Panc1 (cell line): ENCODE measurements at regions not wholly inside any gene's neighbourhood (a gene's known extent, or its start where the extent isn't known, plus 50 kb on each side); places are given as distances from the start of the nearest gene placed in this dataset.
"Not testable (repeated sequence)": the region's sequence is repeated elsewhere in the genome, so short reads cannot be mapped to it uniquely, and the experiment has no call there.

Experiments
- ATAC-seq: fragments of 200-7000 bp; cut with Tn5 transposase; 2 replicates; pipeline ENCODE4 v1.9.1; 2020; ENCODE audit warnings: mild to moderate bottlenecking, moderate library complexity
- BruUV-seq: library from RNA; stranded (reverse); fragments of 400-500 nt; replicated peaks from 2 replicates; lab custom pipeline; 2021; lab: Mats Ljungman, UMichigan
- CTCF ChIA-PET: fragments of 300-600 bp; sonication (Branson Sonifier 250); formaldehyde crosslinking; loops from one replicate; lab custom pipeline; 2022; ENCODE audit warnings: antibody characterized with exemption; lab: Charles Lee
- POLR2A ChIA-PET: fragments of 300-600 bp; sonication (Branson Sonifier 250); formaldehyde crosslinking; loops from one replicate; lab custom pipeline; 2022; ENCODE audit warnings: antibody characterized with exemption; lab: Charles Lee
- DNase-seq: peaks from one replicate; pipeline ENCODE4 v3.0.0-alpha.2; 2010; ENCODE audit warnings: low read depth, low spot score
- H3K27ac ChIP-seq: 2 replicates; pipeline ENCODE4 v1.5.1; 2011; ENCODE audit warnings: mild to moderate bottlenecking, low read length, inconsistent platforms
- H3K27me3 ChIP-seq: fragments of 200-500 bp; sonication (Bioruptor generic); 2 replicates; pipeline ENCODE4 v1.6.0; 2014; ENCODE audit warnings: low read length, inconsistent platforms; ENCODE audit not compliant: control insufficient read depth, insufficient read depth
- H3K36me3 ChIP-seq: fragments of 200-500 bp; sonication (Bioruptor generic); 2 replicates; pipeline ENCODE4 v1.5.1; 2014; ENCODE audit warnings: inconsistent platforms, mild to moderate bottlenecking, low read length, moderate library complexity; ENCODE audit not compliant: control insufficient read depth, insufficient read depth
- H3K4me1 ChIP-seq: 2 replicates; pipeline ENCODE4 v1.5.1; 2011; ENCODE audit warnings: inconsistent platforms, mild to moderate bottlenecking, low read length, moderate library complexity; ENCODE audit not compliant: control insufficient read depth, insufficient read depth
- H3K4me3 ChIP-seq, 2 experiments: 2 replicates each; pipeline ENCODE4 v1.5.1; 2011 to 2012; ENCODE audit warnings: low read depth in 2 of 2, low read length in 2 of 2, mild to moderate bottlenecking in 2 of 2, inconsistent platforms in 1 of 2, moderate library complexity in 1 of 2
- H3K9me3 ChIP-seq: fragments of 200-500 bp; sonication (Bioruptor generic); 2 replicates; pipeline ENCODE4 v1.5.1; 2014; ENCODE audit warnings: low read depth, mild to moderate bottlenecking, inconsistent platforms, low read length, moderate library complexity; ENCODE audit not compliant: control insufficient read depth, insufficient read depth
- POLR2AphosphoS5 ChIP-seq: IDR thresholded peaks from 2 replicates; pipeline ENCODE4 v1.6.1; 2012; ENCODE audit warnings: mild to moderate bottlenecking, low read depth, low read length, moderate library complexity
- REST ChIP-seq, 2 experiments: IDR thresholded peaks; 2 replicates each; pipeline ENCODE4 v1.6.1; 2011 to 2012; ENCODE audit warnings: low read depth in 2 of 2, control low read depth in 1 of 2, low read length in 1 of 2, mild to moderate bottlenecking in 1 of 2, moderate library complexity in 1 of 2; ENCODE audit not compliant: insufficient read depth in 1 of 2
- SIN3A ChIP-seq: IDR thresholded peaks from 2 replicates; pipeline ENCODE4 v1.6.1; 2012; ENCODE audit warnings: low read depth, mild to moderate bottlenecking, low read length, moderate library complexity, borderline replicate concordance; ENCODE audit not compliant: insufficient read depth
- TCF7L2 ChIP-seq: IDR thresholded peaks from 2 replicates; pipeline ENCODE4 v1.6.1; 2011; ENCODE audit warnings: mild to moderate bottlenecking, low read depth, low read length, inconsistent platforms
- in situ Hi-C: cut with HindIII; loops from 2 replicates; pipeline ENCODE4 v1.10.0; 2016; ENCODE audit warnings: low sequenced_read_pairs, low pct_unique_long_range_greater_than_20kb
- intact Hi-C: fragments of 100-400 bp; cut with micrococcal nuclease; formaldehyde crosslinking; loops from one replicate; pipeline ENCODE4 v1.10.0; 2022; ENCODE audit not compliant: unreplicated experiment
- TF ChIP-seq, protein P1 (sequence below): fragments of 450-650 bp; IDR thresholded peaks from 2 replicates; pipeline ENCODE4 v1.5.1; 2017; ENCODE audit warnings: mild to moderate bottlenecking

GRCh38 chr14:106380740-106381139 is 854.4 kb downstream of the TMEM121 start:
- ATAC-seq (no peak), DNase-seq (no peak)
- intact Hi-C loops: no loop called here
- CTCF ChIA-PET: no interaction called here
- POLR2A ChIA-PET: no interaction called here
- TF ChIP-seq POLR2AphosphoS5: no peak
- H3K4me1 ChIP-seq: no peaks in the 10 kb centered on the region
- no TSS peak for BruUV-seq
- no peak overlapping the region for H3K4me3 ChIP-seq
- 0 out of 2 replicates have a peak, but pooled peaks cover 2% of the 10 kb centered on the region for H3K27me3 ChIP-seq
- no peaks in the 10 kb centered on the region for H3K36me3 ChIP-seq
- in situ Hi-C loops: no loop called here
- no peak overlapping the region for H3K27ac ChIP-seq
- no peaks in the 10 kb centered on the region for H3K9me3 ChIP-seq

- H3K9me3 ChIP-seq, ATAC-seq, H3K27me3 ChIP-seq, in situ Hi-C loops, H3K27ac ChIP-seq, BruUV-seq, POLR2A ChIA-PET, H3K4me3 ChIP-seq, intact Hi-C loops, H3K36me3 ChIP-seq, DNase-seq, H3K4me1 ChIP-seq, CTCF ChIA-PET: not testable (repeated sequence)
- TF ChIP-seq, protein P1, sequence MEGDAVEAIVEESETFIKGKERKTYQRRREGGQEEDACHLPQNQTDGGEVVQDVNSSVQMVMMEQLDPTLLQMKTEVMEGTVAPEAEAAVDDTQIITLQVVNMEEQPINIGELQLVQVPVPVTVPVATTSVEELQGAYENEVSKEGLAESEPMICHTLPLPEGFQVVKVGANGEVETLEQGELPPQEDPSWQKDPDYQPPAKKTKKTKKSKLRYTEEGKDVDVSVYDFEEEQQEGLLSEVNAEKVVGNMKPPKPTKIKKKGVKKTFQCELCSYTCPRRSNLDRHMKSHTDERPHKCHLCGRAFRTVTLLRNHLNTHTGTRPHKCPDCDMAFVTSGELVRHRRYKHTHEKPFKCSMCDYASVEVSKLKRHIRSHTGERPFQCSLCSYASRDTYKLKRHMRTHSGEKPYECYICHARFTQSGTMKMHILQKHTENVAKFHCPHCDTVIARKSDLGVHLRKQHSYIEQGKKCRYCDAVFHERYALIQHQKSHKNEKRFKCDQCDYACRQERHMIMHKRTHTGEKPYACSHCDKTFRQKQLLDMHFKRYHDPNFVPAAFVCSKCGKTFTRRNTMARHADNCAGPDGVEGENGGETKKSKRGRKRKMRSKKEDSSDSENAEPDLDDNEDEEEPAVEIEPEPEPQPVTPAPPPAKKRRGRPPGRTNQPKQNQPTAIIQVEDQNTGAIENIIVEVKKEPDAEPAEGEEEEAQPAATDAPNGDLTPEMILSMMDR: peak; percentile 11; the same call in 1 of the 2 replicates
These were observed 862.8 kb downstream of the TMEM121 start for GRCh38 chr14:106389186-106389585.

DNA sequence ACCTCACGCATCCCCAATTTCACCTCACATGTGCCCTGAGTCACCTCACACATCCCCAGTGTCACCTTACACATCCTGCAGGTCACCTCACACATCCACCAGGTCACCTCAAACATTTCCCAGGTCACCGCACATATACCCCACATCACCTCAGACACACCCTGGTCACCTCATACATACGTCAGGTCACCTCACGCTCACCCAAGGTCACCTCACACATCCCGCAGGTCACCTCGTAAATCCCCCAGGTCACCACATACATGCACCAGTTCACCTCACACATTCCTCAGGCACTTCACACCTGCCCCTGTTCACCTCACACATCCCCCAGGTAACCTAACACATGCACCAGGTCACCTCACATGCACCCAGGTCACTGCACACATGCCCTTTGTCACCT is 864.0 kb downstream of the TMEM121 start:
- Histone ChIP-seq H3K4me3 (no peak overlapping the region), H3K36me3 (no peaks in the 10 kb centered on the region), H3K9me3 (no peaks in the 10 kb centered on the region), H3K27ac (no peak overlapping the region), H3K27me3 (no peaks in the 10 kb centered on the region), H3K4me1 (no peaks in the 10 kb centered on the region)
- in situ Hi-C loops (no loop called here), intact Hi-C loops (no loop called here)
- no peak for DNase-seq
- ATAC-seq: no peak
- CTCF ChIA-PET: interaction anchor here (0.5 kb wide), 1 partner anchor 27 kb away, joined by 6 read pairs; no protein-coding TSS in a partner anchor
- no peak for TF ChIP-seq POLR2AphosphoS5
- no peak for TF ChIP-seq REST (IDR thresholded peaks at IDR 0.05; ENCODE audit: insufficient read depth in 1 of 2, low read depth in 2 of 2, low read length in 1 of 2)
- TF ChIP-seq SIN3A: no peak
- TF ChIP-seq TCF7L2: no peak
- TF ChIP-seq, protein P1: no peak
- BruUV-seq: no TSS peak
- POLR2A ChIA-PET: no interaction called here
